ENCODE measurements at regions not wholly inside any gene's neighbourhood (a gene's known extent, or its start where the extent isn't known, plus 50 kb on each side); places are given as distances from the start of the nearest gene placed in this dataset.

- no peak overlapping the region for H3K4me3 ChIP-seq
- WGBS, 2 donors: 88% methylated on average over 3 of the region's 3 CpGs
- H3K9me3 ChIP-seq (ENCODE audit: control insufficient read depth in 4 of 4, insufficient read depth in 3 of 4, low read length in 3 of 4): no peaks in the 10 kb centered on the region
- DNase-seq (no peak), ATAC-seq (ENCODE audit: insufficient read depth, low FRiP score) (no peak)
- H3K27me3 ChIP-seq (ENCODE audit: control insufficient read depth in 3 of 3, insufficient read depth in 3 of 3, low read length in 2 of 3): no peaks in the 10 kb centered on the region
- H3K9ac ChIP-seq (ENCODE audit: insufficient read depth in 1 of 2, low read length in 2 of 2): no peak overlapping the region
- TF ChIP-seq CTCF (IDR thresholded peaks at IDR 0.05; ENCODE audit: control extremely low read depth, extremely low read depth): no peak
- H3K36me3 ChIP-seq (ENCODE audit: control insufficient read depth in 4 of 4, insufficient read depth in 4 of 4, low read length in 4 of 4): no peaks in the 10 kb centered on the region
- no peak overlapping the region for H3K27ac ChIP-seq (ENCODE audit: low read depth in 1 of 2, low read length in 1 of 2)
- H3K4me1 ChIP-seq (ENCODE audit: control insufficient read depth in 5 of 5, insufficient read depth in 5 of 5, low read length in 5 of 5): peaks cover 0 to 2% (median 0%) of the 10 kb centered on the region in 5 donors
These were observed 1632.8 kb downstream of the NCAM2 start for GRCh38 chr21:22630953-22631465.

- Histone ChIP-seq H3K27me3 (ENCODE audit: control insufficient read depth in 3 of 3, insufficient read depth in 3 of 3, low read length in 2 of 3) (no peaks in the 10 kb centered on the region), H3K36me3 (ENCODE audit: control insufficient read depth in 4 of 4, insufficient read depth in 4 of 4, low read length in 4 of 4) (no peaks in the 10 kb centered on the region), H3K9ac (ENCODE audit: insufficient read depth in 1 of 2, low read length in 2 of 2) (no peak overlapping the region), H3K4me3 (no peak overlapping the region), H3K4me1 (ENCODE audit: control insufficient read depth in 5 of 5, insufficient read depth in 5 of 5, low read length in 5 of 5) (peaks cover 0 to 2% (median 0%) of the 10 kb centered on the region in 5 donors), H3K27ac (ENCODE audit: low read depth in 1 of 2, low read length in 1 of 2) (no peak overlapping the region), H3K9me3 (ENCODE audit: control insufficient read depth in 4 of 4, insufficient read depth in 3 of 4, low read length in 3 of 4) (no peaks in the 10 kb centered on the region)
- DNase-seq (no peak), ATAC-seq (ENCODE audit: insufficient read depth, low FRiP score) (no peak)
- 13 to 39% methylated on average over 1 of the region's 1 CpG for WGBS, 2 donors
- TF ChIP-seq CTCF (IDR thresholded peaks at IDR 0.05; ENCODE audit: control extremely low read depth, extremely low read depth): no peak
These were observed 1634.0 kb downstream of the NCAM2 start for GRCh38 chr21:22632176-22632575.

GRCh38 chr21:22649246-22649645 is 1651.0 kb downstream of the NCAM2 start:
- Histone ChIP-seq H3K4me3 (no peak overlapping the region), H3K27me3 (ENCODE audit: control insufficient read depth in 3 of 3, insufficient read depth in 3 of 3, low read length in 2 of 3) (no peaks in the 10 kb centered on the region), H3K27ac (ENCODE audit: low read depth in 1 of 2, low read length in 1 of 2) (no peak overlapping the region), H3K36me3 (ENCODE audit: control insufficient read depth in 4 of 4, insufficient read depth in 4 of 4, low read length in 4 of 4) (no peaks in the 10 kb centered on the region), H3K4me1 (ENCODE audit: control insufficient read depth in 5 of 5, insufficient read depth in 5 of 5, low read length in 5 of 5) (no peaks in the 10 kb centered on the region), H3K9ac (ENCODE audit: insufficient read depth in 1 of 2, low read length in 2 of 2) (no peak overlapping the region), H3K9me3 (ENCODE audit: control insufficient read depth in 4 of 4, insufficient read depth in 3 of 4, low read length in 3 of 4) (peaks cover 0 to 2% (median 0%) of the 10 kb centered on the region in 4 donors)
- TF ChIP-seq CTCF (IDR thresholded peaks at IDR 0.05; ENCODE audit: control extremely low read depth, extremely low read depth): no peak
- WGBS, 2 donors: 84% methylated on average over 3 of the region's 3 CpGs
- DNase-seq: peak in 1 of 3 donors; percentile 1
- no peak for ATAC-seq (ENCODE audit: insufficient read depth, low FRiP score)

- H3K27me3 ChIP-seq (ENCODE audit: control insufficient read depth in 3 of 3, insufficient read depth in 3 of 3, low read length in 2 of 3): no peaks in the 10 kb centered on the region
- no peaks in the 10 kb centered on the region for H3K4me1 ChIP-seq (ENCODE audit: control insufficient read depth in 5 of 5, insufficient read depth in 5 of 5, low read length in 5 of 5)
- 21 to 52% methylated on average over 1 of the region's 1 CpG for WGBS, 2 donors
- ATAC-seq (ENCODE audit: insufficient read depth, low FRiP score): no peak
- no peak overlapping the region for H3K9ac ChIP-seq (ENCODE audit: insufficient read depth in 1 of 2, low read length in 2 of 2)
- no peak overlapping the region for H3K27ac ChIP-seq (ENCODE audit: low read depth in 1 of 2, low read length in 1 of 2)
- no peak for DNase-seq
- peaks cover 0 to 2% (median 0%) of the 10 kb centered on the region in 4 donors for H3K9me3 ChIP-seq (ENCODE audit: control insufficient read depth in 4 of 4, insufficient read depth in 3 of 4, low read length in 3 of 4)
- TF ChIP-seq CTCF (IDR thresholded peaks at IDR 0.05; ENCODE audit: control extremely low read depth, extremely low read depth): no peak
- H3K4me3 ChIP-seq: no peak overlapping the region
- H3K36me3 ChIP-seq (ENCODE audit: control insufficient read depth in 4 of 4, insufficient read depth in 4 of 4, low read length in 4 of 4): no peaks in the 10 kb centered on the region
These were observed 1652.0 kb downstream of the NCAM2 start for GRCh38 chr21:22650226-22650625.

Data from lung (tissue), 11 donors.